IMR-90 (cell line): ENCODE measurements at regions not wholly inside any gene's neighbourhood (a gene's known extent, or its start where the extent isn't known, plus 50 kb on each side); places are given as distances from the start of the nearest gene placed in this dataset.

ENCODE experiments used
- ATAC-seq: fragments of 200-7000 bp; cut with Tn5 transposase; 2 replicates; pipeline ENCODE4 v1.9.1; 2020; ENCODE audit warnings: low read depth, mild to moderate bottlenecking, moderate library complexity
- BruUV-seq: library from RNA; stranded (reverse); fragments of 400-500 nt; replicated peaks from 2 replicates; lab custom pipeline; 2021; lab: Mats Ljungman, UMichigan
- CTCF ChIA-PET: fragments of 300-600 bp; formaldehyde crosslinking; extraction: SDS; loops from one replicate; lab custom pipeline; 2021; ENCODE audit warnings: antibody characterized with exemption; lab: Yijun Ruan, JAX
- POLR2A ChIA-PET: fragments of 300-600 bp; sonication (Branson Sonifier 250); formaldehyde crosslinking; loops from one replicate; lab custom pipeline; 2022; ENCODE audit warnings: antibody characterized with exemption; ENCODE audit not compliant: unreplicated experiment; lab: Charles Lee
- DNase-seq: peaks from one replicate; pipeline ENCODE4 v3.0.0; 2013
- H2AFZ ChIP-seq: replicated peaks from 2 replicates; pipeline ENCODE3; 2013; ENCODE audit warnings: low read length, mild to moderate bottlenecking; ENCODE audit not compliant: poor library complexity
- H2AK5ac ChIP-seq: 2 replicates; pipeline ENCODE4 v1.6.1; 2013; ENCODE audit warnings: low read depth, low read length, inconsistent platforms
- H2AK9ac ChIP-seq: replicated peaks from 2 replicates; pipeline ENCODE3; 2013; ENCODE audit warnings: mild to moderate bottlenecking, low read depth, low read length, moderate library complexity; ENCODE audit not compliant: poor library complexity
- H2BK120ac ChIP-seq: 2 replicates; pipeline ENCODE4 v1.6.1; 2013; ENCODE audit warnings: low read depth, low read length, inconsistent platforms
- H2BK15ac ChIP-seq: 3 replicates; pipeline ENCODE4 v1.6.1; 2013; ENCODE audit warnings: low read depth, low read length, inconsistent platforms
- H2BK20ac ChIP-seq: 2 replicates; pipeline ENCODE4 v1.6.1; 2013; ENCODE audit warnings: low read depth, mild to moderate bottlenecking, inconsistent platforms, low read length, moderate library complexity
- H2BK5ac ChIP-seq: 2 replicates; pipeline ENCODE4 v1.6.1; 2013; ENCODE audit warnings: mild to moderate bottlenecking, low read depth, low read length, inconsistent platforms; ENCODE audit not compliant: poor library complexity, severe bottlenecking
- H3K14ac ChIP-seq: replicated peaks from 2 replicates; pipeline ENCODE4 v1.6.1; 2013; ENCODE audit warnings: low read depth, low read length, inconsistent platforms
- H3K18ac ChIP-seq: 2 replicates; pipeline ENCODE4 v1.6.1; 2013; ENCODE audit warnings: low read depth, low read length, control low read depth
- H3K23ac ChIP-seq: 2 replicates; pipeline ENCODE4 v1.6.1; 2013; ENCODE audit warnings: low read depth, low read length, inconsistent platforms
- H3K27ac ChIP-seq: 2 replicates; pipeline ENCODE4 v1.5.1; 2013; ENCODE audit warnings: mild to moderate bottlenecking, control low read depth, low read length; ENCODE audit not compliant: insufficient read depth
- H3K27me3 ChIP-seq: 2 replicates; pipeline ENCODE4 v1.6.1; 2013; ENCODE audit warnings: low read length; ENCODE audit not compliant: control insufficient read depth, insufficient read depth
- H3K36me3 ChIP-seq: 2 replicates; pipeline ENCODE4 v1.6.1; 2013; ENCODE audit warnings: low read length, mixed read lengths; ENCODE audit not compliant: control insufficient read depth, insufficient read depth
- H3K4ac ChIP-seq: 2 replicates; pipeline ENCODE4 v1.6.1; 2013; ENCODE audit warnings: low read depth, low read length, inconsistent platforms
- H3K4me1 ChIP-seq: 2 replicates; pipeline ENCODE4 v1.6.1; 2013; ENCODE audit warnings: low read length, mixed read lengths; ENCODE audit not compliant: control insufficient read depth, insufficient read depth
- H3K4me2 ChIP-seq: 2 replicates; pipeline ENCODE4 v1.6.1; 2013; ENCODE audit warnings: low read depth, mild to moderate bottlenecking, control low read depth, low read length, moderate library complexity
- H3K4me3 ChIP-seq: 2 replicates; pipeline ENCODE4 v1.5.1; 2013; ENCODE audit warnings: low read depth, mild to moderate bottlenecking, control low read depth, low read length, moderate library complexity; ENCODE audit not compliant: insufficient read depth
- H3K56ac ChIP-seq: 2 replicates; pipeline ENCODE4 v1.6.1; 2013; ENCODE audit warnings: low read length, inconsistent platforms; ENCODE audit not compliant: insufficient read depth; ENCODE audit errors: extremely low read depth
- H3K79me1 ChIP-seq, 2 experiments: 2 replicates each; pipeline ENCODE4 v1.6.1; 2013; ENCODE audit warnings: low read length in 2 of 2, inconsistent platforms in 1 of 2, low read depth in 1 of 2
- H3K9ac ChIP-seq: 2 replicates; pipeline ENCODE4 v1.6.1; 2013; ENCODE audit warnings: low read depth, low read length, control low read depth
- H3K9me1 ChIP-seq: 2 replicates; pipeline ENCODE4 v1.6.1; 2013; ENCODE audit warnings: low read length, inconsistent platforms; ENCODE audit not compliant: insufficient read depth
- H3K9me3 ChIP-seq: 2 replicates; pipeline ENCODE4 v1.6.1; 2013; ENCODE audit warnings: low read length; ENCODE audit not compliant: control insufficient read depth, insufficient read depth
- H4K20me1 ChIP-seq: 2 replicates; pipeline ENCODE4 v1.6.1; 2013; ENCODE audit warnings: low read length, inconsistent platforms; ENCODE audit not compliant: insufficient read depth
- H4K5ac ChIP-seq: 2 replicates; pipeline ENCODE4 v1.6.1; 2013; ENCODE audit warnings: mild to moderate bottlenecking, low read depth, low read length, control low read depth
- H4K8ac ChIP-seq, 2 experiments: 2 replicates each; pipeline ENCODE4 v1.6.1; 2013; ENCODE audit warnings: low read depth in 2 of 2, low read length in 2 of 2, control low read depth in 1 of 2, inconsistent platforms in 1 of 2
- H4K91ac ChIP-seq: 2 replicates; pipeline ENCODE4 v1.6.1; 2013; ENCODE audit warnings: low read depth, low read length, inconsistent platforms; ENCODE audit not compliant: insufficient read depth
- CEBPB ChIP-seq: IDR thresholded peaks from 2 replicates; pipeline ENCODE4 v1.6.1; 2012; ENCODE audit warnings: low read depth, low read length, improper control_type of control experiment
- CHD1 ChIP-seq: IDR thresholded peaks from 2 replicates; pipeline ENCODE4 v1.6.1; 2012; ENCODE audit warnings: low read depth, low read length, improper control_type of control experiment
- FOS ChIP-seq: fragments of 150-350 bp; IDR thresholded peaks from 2 replicates; pipeline ENCODE4 v1.6.1; 2016; ENCODE audit warnings: low read depth, low read length
- MAFK ChIP-seq: IDR thresholded peaks from 2 replicates; pipeline ENCODE4 v1.6.1; 2012; ENCODE audit warnings: low read depth, low read length, improper control_type of control experiment
- MAZ ChIP-seq: IDR thresholded peaks from 2 replicates; pipeline ENCODE4 v1.6.1; 2012; ENCODE audit warnings: low read depth, mild to moderate bottlenecking, low read length, improper control_type of control experiment, moderate library complexity, borderline replicate concordance
- MXI1 ChIP-seq: IDR thresholded peaks from 2 replicates; pipeline ENCODE4 v1.6.1; 2012; ENCODE audit warnings: low read depth, mild to moderate bottlenecking, low read length, moderate library complexity, borderline replicate concordance
- NFE2L2 ChIP-seq: fragments of 150-350 bp; IDR thresholded peaks from 2 replicates; pipeline ENCODE4 v1.6.1; 2016; ENCODE audit warnings: low read depth, mild to moderate bottlenecking, low read length
- POLR2A ChIP-seq: IDR thresholded peaks from 2 replicates; pipeline ENCODE4 v1.6.1; 2012; ENCODE audit warnings: mild to moderate bottlenecking, low read depth, low read length
- RAD21 ChIP-seq: IDR thresholded peaks from 2 replicates; pipeline ENCODE4 v1.6.1; 2012; ENCODE audit warnings: low read length, improper control_type of control experiment
- RCOR1 ChIP-seq: IDR thresholded peaks from 2 replicates; pipeline ENCODE4 v1.6.1; 2012; ENCODE audit warnings: mild to moderate bottlenecking, low read length, improper control_type of control experiment; ENCODE audit not compliant: insufficient replicate concordance
- RFX5 ChIP-seq: IDR thresholded peaks from 2 replicates; pipeline ENCODE4 v1.8.0; 2012; ENCODE audit warnings: low read depth, mild to moderate bottlenecking, low read length, moderate library complexity
- SMC3 ChIP-seq: fragments of 150-350 bp; IDR thresholded peaks from 2 replicates; pipeline ENCODE4 v1.6.1; 2016; ENCODE audit warnings: low read depth, mild to moderate bottlenecking, antibody characterized with exemption, low read length, moderate library complexity
- WGBS, 2 experiments: methylation state at CpG; one replicate each; pipeline versions ENCODE4 v1.1.5 to v1.1.7; 2013; ENCODE audit warnings: missing lambda C conversion rate in 2 of 2; ENCODE audit not compliant: insufficient read length in 1 of 2; ENCODE audit errors: extremely low coverage in 2 of 2; 5-methylcytosine and 5-hydroxymethylcytosine counted together
- dilution Hi-C: fragments of 300-500 bp; cut with HindIII; formaldehyde crosslinking; loops from one replicate; pipeline ENCODE4 v1.14.3; 2018; ENCODE audit warnings: low sequenced_read_pairs; ENCODE audit not compliant: unreplicated experiment
- in situ Hi-C: fragments of 300-500 bp; cut with MboI; formaldehyde crosslinking; loops from 3 replicates; pipeline ENCODE4 v1.14.3; 2019; ENCODE audit warnings: low sequenced_read_pairs, inconsistent platforms, mixed read lengths
- intact Hi-C: fragments of 100-400 bp; cut with micrococcal nuclease; formaldehyde crosslinking; loops from 2 replicates; pipeline ENCODE4 v1.10.0; 2022
- TF ChIP-seq, protein P1 (sequence below): fragments of 150-350 bp; IDR thresholded peaks from 2 replicates; pipeline ENCODE4 v1.6.1; 2016; ENCODE audit warnings: low read depth, mild to moderate bottlenecking, low read length, moderate library complexity, borderline replicate concordance
- TF ChIP-seq, protein P2 (sequence below): conservative IDR thresholded peaks from 2 replicates; pipeline ENCODE4 v1.5.1; 2012; ENCODE audit warnings: mild to moderate bottlenecking, low read depth, low read length, improper control_type of control experiment

DNA sequence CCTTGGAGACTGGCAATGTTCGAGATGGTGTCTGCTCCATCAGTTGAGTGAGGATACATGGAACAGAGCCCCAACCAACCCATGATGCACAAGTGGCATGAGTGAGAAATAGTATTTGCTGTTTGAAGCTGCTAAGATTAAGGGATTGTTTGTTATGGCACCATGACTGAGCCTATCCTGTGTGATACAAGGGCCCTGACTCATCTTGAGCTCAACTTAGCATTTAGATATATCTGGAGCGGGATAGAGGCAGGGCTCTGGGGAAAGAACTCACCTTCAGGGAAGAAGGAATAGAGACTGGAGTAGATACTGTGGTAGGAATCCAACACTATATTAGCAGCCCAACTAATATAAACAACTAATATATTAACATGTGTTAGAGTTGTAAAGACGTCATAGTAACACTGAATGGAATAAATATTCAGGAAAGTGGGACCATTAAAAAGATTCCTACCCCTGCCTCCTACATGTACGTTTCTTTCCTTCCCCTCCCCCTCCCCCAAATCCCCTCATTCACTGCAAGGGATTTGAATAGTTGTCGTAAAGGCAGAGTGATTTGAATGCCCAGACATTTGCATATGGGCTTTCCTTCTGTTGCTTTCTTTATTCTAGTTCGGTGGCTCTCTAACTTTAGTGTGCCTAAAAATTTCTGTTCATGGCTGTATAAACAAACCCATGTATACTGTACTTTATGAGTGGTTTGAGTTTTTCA lies 106.6 kb upstream of the POU3F1 start:
- H2BK20ac ChIP-seq, result no peak overlapping the region
- no peaks in the 10 kb centered on the region for H3K79me1 ChIP-seq
- intact Hi-C loops (no loop called here), dilution Hi-C loops (no loop called here), in situ Hi-C loops (no loop called here)
- H3K4me3 ChIP-seq, result no peak overlapping the region
- no peaks in the 10 kb centered on the region for H3K36me3 ChIP-seq
- DNase-seq (no peak), ATAC-seq (no peak)
- H3K56ac ChIP-seq, result no peak overlapping the region
- WGBS, 2 experiments, result no CpG with 5 or more reads among the region's 6 CpGs
- no peak overlapping the region for H2AK5ac ChIP-seq
- H4K20me1 ChIP-seq, result no peaks in the 10 kb centered on the region
- H4K5ac ChIP-seq, result no peak overlapping the region
- no peak overlapping the region for H2AFZ ChIP-seq
- no peak overlapping the region for H4K91ac ChIP-seq
- no peak overlapping the region for H3K4ac ChIP-seq
- H3K14ac ChIP-seq, result no peak overlapping the region
- no peak overlapping the region for H3K9ac ChIP-seq
- no peak overlapping the region for H2BK5ac ChIP-seq
- ChIA-PET CTCF (interaction anchor here (1.0 kb wide), 1 partner anchor 81 kb away, joined by 3 read pairs; no protein-coding TSS in a partner anchor), POLR2A (no interaction called here)
- TF ChIP-seq FOS (no peak), RFX5 (no peak), RAD21 (no peak), CEBPB (no peak), NFE2L2 (no peak), MXI1 (no peak), RCOR1 (no peak), POLR2A (no peak), MAFK (no peak), CHD1 (no peak), SMC3 (no peak), MAZ (no peak)
- TF ChIP-seq, protein P1, sequence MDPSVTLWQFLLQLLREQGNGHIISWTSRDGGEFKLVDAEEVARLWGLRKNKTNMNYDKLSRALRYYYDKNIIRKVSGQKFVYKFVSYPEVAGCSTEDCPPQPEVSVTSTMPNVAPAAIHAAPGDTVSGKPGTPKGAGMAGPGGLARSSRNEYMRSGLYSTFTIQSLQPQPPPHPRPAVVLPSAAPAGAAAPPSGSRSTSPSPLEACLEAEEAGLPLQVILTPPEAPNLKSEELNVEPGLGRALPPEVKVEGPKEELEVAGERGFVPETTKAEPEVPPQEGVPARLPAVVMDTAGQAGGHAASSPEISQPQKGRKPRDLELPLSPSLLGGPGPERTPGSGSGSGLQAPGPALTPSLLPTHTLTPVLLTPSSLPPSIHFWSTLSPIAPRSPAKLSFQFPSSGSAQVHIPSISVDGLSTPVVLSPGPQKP, result no peak
- TF ChIP-seq, protein P2, sequence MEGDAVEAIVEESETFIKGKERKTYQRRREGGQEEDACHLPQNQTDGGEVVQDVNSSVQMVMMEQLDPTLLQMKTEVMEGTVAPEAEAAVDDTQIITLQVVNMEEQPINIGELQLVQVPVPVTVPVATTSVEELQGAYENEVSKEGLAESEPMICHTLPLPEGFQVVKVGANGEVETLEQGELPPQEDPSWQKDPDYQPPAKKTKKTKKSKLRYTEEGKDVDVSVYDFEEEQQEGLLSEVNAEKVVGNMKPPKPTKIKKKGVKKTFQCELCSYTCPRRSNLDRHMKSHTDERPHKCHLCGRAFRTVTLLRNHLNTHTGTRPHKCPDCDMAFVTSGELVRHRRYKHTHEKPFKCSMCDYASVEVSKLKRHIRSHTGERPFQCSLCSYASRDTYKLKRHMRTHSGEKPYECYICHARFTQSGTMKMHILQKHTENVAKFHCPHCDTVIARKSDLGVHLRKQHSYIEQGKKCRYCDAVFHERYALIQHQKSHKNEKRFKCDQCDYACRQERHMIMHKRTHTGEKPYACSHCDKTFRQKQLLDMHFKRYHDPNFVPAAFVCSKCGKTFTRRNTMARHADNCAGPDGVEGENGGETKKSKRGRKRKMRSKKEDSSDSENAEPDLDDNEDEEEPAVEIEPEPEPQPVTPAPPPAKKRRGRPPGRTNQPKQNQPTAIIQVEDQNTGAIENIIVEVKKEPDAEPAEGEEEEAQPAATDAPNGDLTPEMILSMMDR, result no peak
- no peak overlapping the region for H3K27ac ChIP-seq
- no peaks in the 10 kb centered on the region; the same call in 1 of the 2 replicates for H3K27me3 ChIP-seq
- no peaks in the 10 kb centered on the region for H3K9me1 ChIP-seq
- H2AK9ac ChIP-seq, result no peak overlapping the region
- H3K9me3 ChIP-seq, result no peaks in the 10 kb centered on the region
- no peak overlapping the region for H3K4me2 ChIP-seq
- H3K23ac ChIP-seq, result no peak overlapping the region
- H2BK15ac ChIP-seq, result no peak overlapping the region
- H3K4me1 ChIP-seq, result no peaks in the 10 kb centered on the region
- BruUV-seq, result no TSS peak
- no peak overlapping the region for H3K18ac ChIP-seq
- H4K8ac ChIP-seq, result no peak overlapping the region
- no peak overlapping the region for H2BK120ac ChIP-seq
